HepG2 (cell line): ENCODE measurements at regions not wholly inside any gene's neighbourhood (a gene's known extent, or its start where the extent isn't known, plus 50 kb on each side); places are given as distances from the start of the nearest gene placed in this dataset.

Experiments used
- ATAC-seq: fragments of 200-7000 bp; cut with Tn5 transposase; 3 replicates; pipeline ENCODE4 v1.9.1; 2020; ENCODE audit warnings: mild to moderate bottlenecking, moderate library complexity
- BruUV-seq: library from RNA; stranded (reverse); fragments of 400-500 nt; replicated peaks from 2 replicates; lab custom pipeline; 2021; lab: Mats Ljungman, UMichigan
- CTCF ChIA-PET: fragments of 300-600 bp; formaldehyde crosslinking; extraction: SDS; loops from one replicate; lab custom pipeline; 2021; ENCODE audit warnings: low total read pairs, inconsistent platforms, low intra/inter-chr PET ratio; lab: Yijun Ruan, JAX
- POLR2A ChIA-PET: fragments of 350-600 bp; sonication (Branson Sonifier 250); formaldehyde crosslinking; loops from one replicate; lab custom pipeline; 2020; ENCODE audit warnings: antibody characterized with exemption, inconsistent platforms; lab: Yijun Ruan, JAX
- DNase-seq: peaks from one replicate; pipeline ENCODE4 v3.0.0-alpha.2; 2015; ENCODE audit warnings: low spot score
- FAIRE-seq: peaks from 3 replicates; lab custom pipeline; 2011; peaks lifted over from hg19 to GRCh38; lab: Jason Lieb, UNC
- H2AFZ ChIP-seq: one replicate; pipeline ENCODE4 v1.6.1; 2011; ENCODE audit warnings: low read length, inconsistent platforms
- H3K27ac ChIP-seq: fragments of 300-600 bp; 3 replicates; pipeline ENCODE4 v1.8.0; 2011; ENCODE audit warnings: mixed run types, mild to moderate bottlenecking, mixed read lengths, low read length, inconsistent platforms; ENCODE audit not compliant: insufficient read depth; ENCODE audit errors: extremely low read length
- H3K27me3 ChIP-seq, 2 experiments: fragments of 200-600 bp in 1 of 2; 2 replicates in 1 of 2; 3 replicates in 1 of 2; pipeline versions ENCODE4 v1.6.0 to v1.8.0; 2011; ENCODE audit warnings: low read length in 2 of 2, mild to moderate bottlenecking in 2 of 2, moderate library complexity in 2 of 2, inconsistent platforms in 1 of 2; ENCODE audit not compliant: insufficient read depth in 2 of 2, control insufficient read depth in 1 of 2
- H3K36me3 ChIP-seq, 2 experiments: fragments of 200-600 bp in 1 of 2; replicated peaks in 1 of 2; 2 replicates in 1 of 2; 3 replicates in 1 of 2; pipeline versions ENCODE4 v1.5.1 to v1.8.0; 2011; ENCODE audit warnings: low read length in 2 of 2, inconsistent platforms in 1 of 2; ENCODE audit not compliant: insufficient read depth in 2 of 2, control insufficient read depth in 1 of 2
- H3K4me1 ChIP-seq: 2 replicates; pipeline ENCODE4 v1.5.1; 2012; ENCODE audit warnings: low read length, inconsistent platforms; ENCODE audit not compliant: insufficient read depth
- H3K4me2 ChIP-seq: 2 replicates; pipeline ENCODE4 v1.6.0; 2011; ENCODE audit warnings: low read depth, low read length, inconsistent platforms
- H3K4me3 ChIP-seq, 3 experiments: fragments of 200-600 bp in 1 of 3; sonication (generic), shearing (Covaris generic) in 1 of 3; replicated peaks in 1 of 3; 2 replicates each; pipeline ENCODE4 v1.5.1; 2011 to 2016; ENCODE audit warnings: low read length in 3 of 3, inconsistent platforms in 2 of 3, low read depth in 2 of 3, mild to moderate bottlenecking in 2 of 3, control low read depth in 1 of 3, mixed read lengths in 1 of 3; ENCODE audit not compliant: insufficient read depth in 1 of 3
- H3K79me2 ChIP-seq: one replicate; pipeline ENCODE4 v1.6.1; 2011; ENCODE audit warnings: low read length, inconsistent platforms; ENCODE audit not compliant: insufficient read depth
- H3K9ac ChIP-seq: 2 replicates; pipeline ENCODE4 v1.6.0; 2011; ENCODE audit warnings: mild to moderate bottlenecking, low read depth, low read length, inconsistent platforms; ENCODE audit not compliant: insufficient read depth
- H3K9me3 ChIP-seq: 2 replicates; pipeline ENCODE4 v1.5.1; 2012; ENCODE audit warnings: mild to moderate bottlenecking, low read length
- H4K20me1 ChIP-seq: 2 replicates; pipeline ENCODE4 v1.6.0; 2011; ENCODE audit warnings: inconsistent platforms, mild to moderate bottlenecking, low read length, moderate library complexity; ENCODE audit not compliant: insufficient read depth
- AFF4 ChIP-seq: sonication (generic); formaldehyde crosslinking; IDR thresholded peaks from 2 replicates; pipeline ENCODE4 v1.4.0; 2020; ENCODE audit warnings: missing genetic modification reagents
- DMAP1 ChIP-seq: IDR thresholded peaks from 2 replicates; pipeline ENCODE4 v1.6.1; 2016
- KDM3A ChIP-seq: IDR thresholded peaks from 2 replicates; pipeline ENCODE4 v1.6.1; 2018; ENCODE audit warnings: low read depth, missing compliant biosample characterization
- NFYB ChIP-seq: sonication (generic); formaldehyde crosslinking; IDR thresholded peaks from 2 replicates; pipeline ENCODE4 v1.4.0; 2020; ENCODE audit warnings: missing genetic modification reagents
- TMF1 ChIP-seq: sonication (generic); formaldehyde crosslinking; IDR thresholded peaks from 2 replicates; pipeline ENCODE4 v1.8.1; 2022; ENCODE audit warnings: low read depth, missing genetic modification reagents
- ZFAT ChIP-seq: sonication (generic); formaldehyde crosslinking; conservative IDR thresholded peaks from 2 replicates; pipeline ENCODE4 v1.8.1; 2023; ENCODE audit warnings: missing genetic modification reagents, inconsistent platforms
- ZFP1 ChIP-seq: IDR thresholded peaks from 2 replicates; pipeline ENCODE4 v1.6.1; 2016
- ZNF746 ChIP-seq: sonication (generic); formaldehyde crosslinking; IDR thresholded peaks from 2 replicates; pipeline ENCODE4 v1.8.0; 2022; ENCODE audit warnings: mild to moderate bottlenecking, missing genetic modification reagents
- ZNF784 ChIP-seq: sonication (generic); formaldehyde crosslinking; IDR thresholded peaks from 2 replicates; pipeline ENCODE4 v1.5.1; 2020; ENCODE audit warnings: missing genetic modification reagents, mild to moderate bottlenecking, borderline replicate concordance
- ZSCAN21 ChIP-seq: sonication (generic); formaldehyde crosslinking; IDR thresholded peaks from 2 replicates; pipeline ENCODE4 v1.8.0; 2022; ENCODE audit warnings: mild to moderate bottlenecking, missing genetic modification reagents, moderate library complexity, borderline replicate concordance
- WGBS: methylation state at CpG from one replicate; pipeline ENCODE4 v1.1.6; 2017; ENCODE audit warnings: low lambda C conversion rate; 5-methylcytosine and 5-hydroxymethylcytosine counted together
- in situ Hi-C: cut with HindIII; loops from 2 replicates; pipeline ENCODE4 v1.10.0; 2017; ENCODE audit warnings: low pct_unique_long_range_greater_than_20kb; ENCODE audit not compliant: extremely low pct_ligation_motif_present
- intact Hi-C: fragments of 100-400 bp; cut with micrococcal nuclease; formaldehyde crosslinking; loops from one replicate; pipeline ENCODE4 v1.10.0; 2022; ENCODE audit not compliant: unreplicated experiment

- BruUV-seq = no TSS peak
- intact Hi-C loops = no loop called here
- H3K27ac ChIP-seq = no peak overlapping the region
These were observed 197.4 kb downstream of the ADAMTS15 start for GRCh38 chr11:130645843-130646197.

More at GRCh38 chr11:130645843-130646197, 197.4 kb downstream of the ADAMTS15 start:
- Histone ChIP-seq H3K79me2 (no peaks in the 10 kb centered on the region), H3K27me3 (0 out of 5 replicates have a peak, but pooled peaks cover 0 to 5% of the 10 kb centered on the region in 2 experiments), H3K4me2 (no peak overlapping the region), H2AFZ (no peak overlapping the region), H3K9me3 (no peaks in the 10 kb centered on the region), H3K9ac (no peak overlapping the region), H3K36me3 (no peaks in the 10 kb centered on the region), H4K20me1 (no peaks in the 10 kb centered on the region), H3K4me3 (no peak overlapping the region), H3K4me1 (peaks cover 6% of the 10 kb centered on the region; the same call in 1 of the 2 replicates)
- no peak for DNase-seq
- CTCF ChIA-PET = no interaction called here
- ATAC-seq = no peak
- TF ChIP-seq ZFP1 = no peak
- no peak for TF ChIP-seq ZNF746
- TF ChIP-seq KDM3A = no peak
- no peak for TF ChIP-seq DMAP1 (CRISPR knock-in tag)
- TF ChIP-seq ZSCAN21 (CRISPR knock-in tag) = no peak
- no peak for TF ChIP-seq AFF4 (CRISPR knock-in tag)
- TF ChIP-seq ZFAT (CRISPR knock-in tag) = no peak
- no peak for TF ChIP-seq TMF1 (CRISPR knock-in tag)
- no peak for TF ChIP-seq ZNF784 (CRISPR knock-in tag)
- no peak for TF ChIP-seq NFYB (CRISPR knock-in tag)
- in situ Hi-C loops = no loop called here
- POLR2A ChIA-PET = no interaction called here
- no peak for FAIRE-seq
- WGBS = 74% methylated on average over 6 of the region's 6 CpGs
